Nephron (organoid): ENCODE measurements at regions not wholly inside any gene's neighbourhood (a gene's known extent, or its start where the extent isn't known, plus 50 kb on each side); places are given as distances from the start of the nearest gene placed in this dataset.
A peak's percentile ranks its signal among the peaks of the same experiment; 100 is the strongest.
"Not testable (repeated sequence)": the region's sequence is repeated elsewhere in the genome, so short reads cannot be mapped to it uniquely, and the experiment has no call there.

Source experiments
- H3K27ac Mint-ChIP-seq, 3 experiments: 2 replicates each; pipeline ENCODE4 v1.8.0; 2020; ENCODE audit warnings: mixed read lengths in 3 of 3, mild to moderate bottlenecking in 2 of 3, moderate library complexity in 1 of 3
- H3K27me3 Mint-ChIP-seq: 2 replicates; pipeline ENCODE4 v1.8.0; 2021; ENCODE audit warnings: low read depth, mild to moderate bottlenecking, moderate library complexity, mixed read lengths
- H3K36me3 Mint-ChIP-seq: 2 replicates; pipeline ENCODE4 v1.8.0; 2020; ENCODE audit warnings: low read depth, mixed read lengths
- H3K4me1 Mint-ChIP-seq: 2 replicates; pipeline ENCODE4 v1.8.0; 2020; ENCODE audit warnings: mixed read lengths
- H3K4me3 Mint-ChIP-seq, 3 experiments: 2 replicates each; pipeline ENCODE4 v1.8.0; 2020; ENCODE audit warnings: mild to moderate bottlenecking in 3 of 3, mixed read lengths in 3 of 3, moderate library complexity in 2 of 3
- H3K9me3 Mint-ChIP-seq: 2 replicates; pipeline ENCODE4 v1.8.0; 2020; ENCODE audit warnings: mixed read lengths

DNA sequence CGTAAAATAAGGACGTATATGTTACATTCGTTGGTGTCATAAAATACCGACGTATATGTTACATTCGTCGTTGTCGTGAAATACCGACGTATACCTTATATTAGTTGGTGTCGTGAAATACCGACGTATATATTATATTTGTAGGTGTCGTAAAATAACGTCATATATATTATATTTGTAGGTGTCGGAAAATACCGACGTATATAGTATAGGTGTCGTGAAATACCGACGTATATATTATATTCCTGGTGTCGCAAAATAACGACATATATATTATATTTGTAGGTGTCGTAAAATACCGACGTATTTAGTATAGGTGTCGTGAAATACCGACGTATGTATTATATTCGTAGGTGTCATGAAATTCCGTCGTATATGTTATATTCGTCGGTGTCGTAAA, 459.5 kb downstream of the CPXCR1 start:
- not testable (repeated sequence) for H3K27ac Mint-ChIP-seq, H3K4me3 Mint-ChIP-seq
- peaks cover 14% of the 10 kb centered on the region for H3K9me3 Mint-ChIP-seq

GRCh38 chrX:89214773-89215446, 467.9 kb downstream of the CPXCR1 start:
- H3K4me3 Mint-ChIP-seq, H3K4me1 Mint-ChIP-seq, H3K27me3 Mint-ChIP-seq, H3K9me3 Mint-ChIP-seq, H3K36me3 Mint-ChIP-seq: not testable (repeated sequence)
- peak overlapping the region in 2 of 3 experiments; percentile 15 to 84 for H3K27ac Mint-ChIP-seq

More for the DNA sequence above, 459.5 kb downstream of the CPXCR1 start:
- not testable (repeated sequence) for H3K27me3 Mint-ChIP-seq, H3K4me1 Mint-ChIP-seq, H3K36me3 Mint-ChIP-seq

- not testable (repeated sequence) for H3K36me3 Mint-ChIP-seq, H3K4me1 Mint-ChIP-seq, H3K4me3 Mint-ChIP-seq, H3K27me3 Mint-ChIP-seq, H3K9me3 Mint-ChIP-seq
- peak overlapping the region in 2 of 3 experiments; percentile 15 to 84 for H3K27ac Mint-ChIP-seq
Measured at GRCh38 chrX:89215447-89215787, 468.4 kb downstream of the CPXCR1 start.
